ENCODE measurements at regions not wholly inside any gene's neighbourhood (a gene's known extent, or its start where the extent isn't known, plus 50 kb on each side); places are given as distances from the start of the nearest gene placed in this dataset.

- no peak for TF ChIP-seq POLR2A (IDR thresholded peaks at IDR 0.05; ENCODE audit: low read depth, low read length)
- TF ChIP-seq POLR2AphosphoS5 (IDR thresholded peaks at IDR 0.05; ENCODE audit: low read depth, low read length), result no peak
These were observed 374.4 kb upstream of the MKI67 start for GRCh38 chr10:128500642-128501041.

Data from GM12891 (cell line).